Endothelial cell of umbilical vein (primary cell): ENCODE measurements at regions not wholly inside any gene's neighbourhood (a gene's known extent, or its start where the extent isn't known, plus 50 kb on each side); places are given as distances from the start of the nearest gene placed in this dataset.

Experiments used
- BruUV-seq: library from RNA; stranded (reverse); fragments of 400-500 nt; replicated peaks from 2 replicates; lab custom pipeline; 2021; lab: Mats Ljungman, UMichigan
- CTCF ChIA-PET: fragments of 300-600, 350-600 bp; sonication (Branson Sonifier 250); formaldehyde crosslinking; loops from one replicate; lab custom pipeline; 2021; ENCODE audit warnings: antibody characterized with exemption, inconsistent platforms; lab: Charles Lee
- POLR2A ChIA-PET: fragments of 300-600, 350-600 bp; sonication (Branson Sonifier 250); formaldehyde crosslinking; loops from one replicate; lab custom pipeline; 2021; ENCODE audit warnings: antibody characterized with exemption, inconsistent platforms; lab: Charles Lee
- DNase-seq: peaks from one replicate; pipeline ENCODE4 v3.0.0-alpha.2; 2011; ENCODE audit warnings: low read depth, low spot score
- FAIRE-seq: peaks from 2 replicates; lab custom pipeline; 2011; peaks lifted over from hg19 to GRCh38; lab: Jason Lieb, UNC
- H2AFZ ChIP-seq: 2 replicates; pipeline ENCODE4 v1.6.0; 2012; ENCODE audit warnings: low read depth, low read length, control low read depth, inconsistent platforms
- H3K27ac ChIP-seq: 2 replicates; pipeline ENCODE4 v1.5.1; 2011; ENCODE audit warnings: low read depth, mild to moderate bottlenecking, control low read depth, low read length, moderate library complexity; ENCODE audit not compliant: insufficient read depth
- H3K27me3 ChIP-seq, 2 experiments: 2 replicates each; pipeline versions ENCODE4 v1.6.0 to v1.6.1; 2011; ENCODE audit warnings: low read length in 2 of 2, mixed read lengths in 1 of 2; ENCODE audit not compliant: control insufficient read depth in 2 of 2, insufficient read depth in 2 of 2
- H3K36me3 ChIP-seq, 2 experiments: 2 replicates in 1 of 2; 3 replicates in 1 of 2; pipeline ENCODE4 v1.5.1; 2011; ENCODE audit warnings: low read length in 2 of 2, mild to moderate bottlenecking in 1 of 2, moderate library complexity in 1 of 2; ENCODE audit not compliant: control insufficient read depth in 2 of 2, insufficient read depth in 2 of 2; ENCODE audit errors: extremely low read depth in 1 of 2
- H3K4me1 ChIP-seq: 3 replicates; pipeline ENCODE4 v1.5.1; 2011; ENCODE audit warnings: mild to moderate bottlenecking, low read length; ENCODE audit not compliant: control insufficient read depth, insufficient read depth; ENCODE audit errors: extremely low read depth
- H3K4me2 ChIP-seq: 2 replicates; pipeline ENCODE4 v1.6.1; 2011; ENCODE audit warnings: low read length, control low read depth, mixed read lengths; ENCODE audit not compliant: insufficient read depth
- H3K4me3 ChIP-seq, 3 experiments: fragments of 200-600 bp in 1 of 3; sonication (generic), shearing (Covaris generic) in 1 of 3; replicated peaks in 1 of 3; 2 replicates each; pipeline ENCODE4 v1.5.1; 2011 to 2016; ENCODE audit warnings: control low read depth in 3 of 3, low read length in 3 of 3, mild to moderate bottlenecking in 2 of 3, inconsistent platforms in 1 of 3, low read depth in 1 of 3, moderate library complexity in 1 of 3; ENCODE audit not compliant: insufficient read depth in 1 of 3
- H3K79me2 ChIP-seq: 2 replicates; pipeline ENCODE4 v1.6.0; 2012; ENCODE audit warnings: low read length, inconsistent platforms; ENCODE audit not compliant: control insufficient read depth, insufficient read depth
- H3K9ac ChIP-seq: replicated peaks from 2 replicates; pipeline ENCODE3; 2011; ENCODE audit warnings: low read length, control low read depth; ENCODE audit not compliant: insufficient read depth; ENCODE audit errors: extremely low read depth
- H3K9me1 ChIP-seq: replicated peaks from 3 replicates; pipeline ENCODE4 v1.6.0; 2011; ENCODE audit warnings: mild to moderate bottlenecking, low read length; ENCODE audit not compliant: control insufficient read depth, insufficient read depth; ENCODE audit errors: extremely low read depth
- H3K9me3 ChIP-seq: replicated peaks from 2 replicates; pipeline ENCODE4 v1.5.1; 2012; ENCODE audit warnings: low read length, inconsistent platforms; ENCODE audit not compliant: control insufficient read depth, insufficient read depth
- H4K20me1 ChIP-seq: replicated peaks from 2 replicates; pipeline ENCODE3; 2011; ENCODE audit warnings: mild to moderate bottlenecking, low read length; ENCODE audit not compliant: control insufficient read depth, insufficient read depth; ENCODE audit errors: extremely low read depth
- CTCF ChIP-seq, 2 donors: IDR thresholded peaks; 1 replicate in 1 of 2; 2 replicates in 1 of 2; pipeline ENCODE4 v1.5.1; 2011; ENCODE audit warnings: low read length in 2 of 2, mild to moderate bottlenecking in 2 of 2, moderate library complexity in 2 of 2, control low read depth in 1 of 2, inconsistent platforms in 1 of 2, low read depth in 1 of 2; ENCODE audit not compliant: insufficient read depth in 1 of 2; ENCODE audit errors: extremely low read depth in 1 of 2
- EZH2 ChIP-seq: IDR thresholded peaks from 2 replicates; pipeline ENCODE4 v1.6.1; 2012; ENCODE audit warnings: borderline replicate concordance, low read depth, mild to moderate bottlenecking, moderate library complexity, low read length, inconsistent platforms; ENCODE audit not compliant: severe bottlenecking
- FOS ChIP-seq: IDR thresholded peaks from 2 replicates; pipeline ENCODE4 v1.6.1; 2011; ENCODE audit warnings: mild to moderate bottlenecking, low read length, moderate library complexity, borderline replicate concordance; ENCODE audit not compliant: insufficient read depth
- GATA2 ChIP-seq: IDR thresholded peaks from 2 replicates; pipeline ENCODE4 v1.7.0; 2011; ENCODE audit warnings: low read depth, mild to moderate bottlenecking, moderate library complexity, mixed read lengths, low read length; ENCODE audit not compliant: insufficient read length, insufficient read depth
- JUN ChIP-seq: IDR thresholded peaks from 2 replicates; pipeline ENCODE4 v1.6.1; 2011; ENCODE audit warnings: borderline replicate concordance, low read depth; ENCODE audit not compliant: insufficient read length, insufficient read depth
- MAX ChIP-seq: IDR thresholded peaks from 2 replicates; pipeline ENCODE4 v1.6.1; 2011; ENCODE audit not compliant: insufficient read depth, insufficient read length
- MYC ChIP-seq: IDR thresholded peaks from one replicate; pipeline ENCODE4 v1.6.1; 2011; ENCODE audit warnings: mild to moderate bottlenecking, low read depth, low read length
- POLR2A ChIP-seq: IDR thresholded peaks from 2 replicates; pipeline ENCODE4 v1.6.1; 2012; ENCODE audit warnings: low read depth, mild to moderate bottlenecking, control low read depth, low read length
- POLR2AphosphoS5 ChIP-seq: IDR thresholded peaks from 2 replicates; pipeline ENCODE4 v1.6.1; 2012; ENCODE audit warnings: low read depth, mild to moderate bottlenecking, control low read depth, low read length, moderate library complexity; ENCODE audit not compliant: insufficient read depth
- dilution Hi-C: fragments of 300-500 bp; cut with MboI; formaldehyde crosslinking; loops from one replicate; pipeline ENCODE4 v1.15.0; 2019; ENCODE audit warnings: low sequenced_read_pairs; ENCODE audit not compliant: extremely low pct_ligation_motif_present
- intact Hi-C: fragments of 100-400 bp; cut with micrococcal nuclease; formaldehyde crosslinking; loops from one replicate; pipeline ENCODE4 v1.10.0; 2022

- FAIRE-seq (no peak), DNase-seq (no peak)
- H3K9me3 ChIP-seq, result peaks cover 5% of the 10 kb centered on the region
- intact Hi-C loops, result no loop called here
- H3K4me2 ChIP-seq, result no peak overlapping the region
- H3K36me3 ChIP-seq, result no peaks in the 10 kb centered on the region
- CTCF ChIA-PET, result no interaction called here
- TF ChIP-seq GATA2 (no peak), CTCF (IDR thresholded peaks at IDR 0.05; ENCODE audit: extremely low read depth in 1 of 2, insufficient read depth in 1 of 2, low read depth in 1 of 2, low read length in 2 of 2) (no peak), MAX (no peak), MYC (no peak), EZH2 (no peak), FOS (no peak), JUN (no peak), POLR2AphosphoS5 (no peak), POLR2A (no peak)
- no peaks in the 10 kb centered on the region for H3K79me2 ChIP-seq
- H3K4me1 ChIP-seq, result no peaks in the 10 kb centered on the region
- POLR2A ChIA-PET, result no interaction called here
- H3K9ac ChIP-seq, result no peak overlapping the region
- no peaks in the 10 kb centered on the region for H3K27me3 ChIP-seq
- H3K4me3 ChIP-seq, result no peak overlapping the region
- no peaks in the 10 kb centered on the region for H3K9me1 ChIP-seq
- H4K20me1 ChIP-seq, result no peaks in the 10 kb centered on the region
- no TSS peak for BruUV-seq
- dilution Hi-C loops, result no loop called here
- H2AFZ ChIP-seq, result no peak overlapping the region
- H3K27ac ChIP-seq, result no peak overlapping the region
These were observed 124.7 kb downstream of the MAF start for GRCh38 chr16:79475841-79476240.
